DOHH2 (cell line): ENCODE measurements at regions not wholly inside any gene's neighbourhood (a gene's known extent, or its start where the extent isn't known, plus 50 kb on each side); places are given as distances from the start of the nearest gene placed in this dataset.

ENCODE experiments used
- H3F3A ChIP-seq: fragments of 200-600 bp; sonication (generic), shearing (Covaris generic); 2 replicates; pipeline ENCODE4 v1.6.0; 2016; ENCODE audit warnings: antibody characterized with exemption, mild to moderate bottlenecking; ENCODE audit not compliant: control insufficient read depth, insufficient read depth
- H3K27ac ChIP-seq: fragments of 200-600 bp; sonication (generic); 2 replicates; pipeline ENCODE4 v1.5.1; 2014; ENCODE audit warnings: low read depth, mild to moderate bottlenecking, low read length, moderate library complexity
- H3K27me3 ChIP-seq: fragments of 200-600 bp; sonication (generic); 2 replicates; pipeline ENCODE4 v1.6.1; 2014; ENCODE audit warnings: mild to moderate bottlenecking, low read length, mixed read lengths; ENCODE audit not compliant: control insufficient read depth
- H3K36me3 ChIP-seq: fragments of 200-600 bp; sonication (generic); 2 replicates; pipeline ENCODE4 v1.6.1; 2014; ENCODE audit warnings: mild to moderate bottlenecking, low read length, moderate library complexity, mixed read lengths; ENCODE audit not compliant: control insufficient read depth
- H3K4me1 ChIP-seq: fragments of 200-600 bp; sonication (generic); 2 replicates; pipeline ENCODE4 v1.6.1; 2014; ENCODE audit warnings: mild to moderate bottlenecking, low read length, mixed read lengths; ENCODE audit not compliant: control insufficient read depth
- H3K4me2 ChIP-seq: fragments of 200-600 bp; sonication (generic); 2 replicates; pipeline ENCODE4 v1.6.0; 2014; ENCODE audit warnings: mild to moderate bottlenecking, low read length, moderate library complexity
- H3K4me3 ChIP-seq: fragments of 200-600 bp; sonication (generic); 2 replicates; pipeline ENCODE4 v1.5.1; 2014; ENCODE audit warnings: mild to moderate bottlenecking, low read length, mixed read lengths
- H3K79me2 ChIP-seq: fragments of 200-600 bp; sonication (generic); 2 replicates; pipeline ENCODE4 v1.6.1; 2014; ENCODE audit warnings: mild to moderate bottlenecking, low read length, mixed read lengths; ENCODE audit not compliant: control insufficient read depth
- H3K9me2 ChIP-seq: fragments of 200-600 bp; sonication (generic); replicated peaks from 2 replicates; pipeline ENCODE4 v1.6.1; 2014; ENCODE audit warnings: mild to moderate bottlenecking, low read length, mixed read lengths; ENCODE audit not compliant: control insufficient read depth
- H3K9me3 ChIP-seq: fragments of 200-600 bp; sonication (generic); 2 replicates; pipeline ENCODE4 v1.6.1; 2014; ENCODE audit warnings: antibody characterized with exemption, low read length, mixed read lengths; ENCODE audit not compliant: control insufficient read depth, insufficient read depth
- H4K20me1 ChIP-seq: fragments of 200-600 bp; sonication (generic); 2 replicates; pipeline ENCODE4 v1.6.0; 2014; ENCODE audit warnings: low read depth, mild to moderate bottlenecking, antibody characterized with exemption, low read length, moderate library complexity; ENCODE audit not compliant: control insufficient read depth, insufficient read depth
- EZH2phosphoT487 ChIP-seq: fragments of 200-600 bp; sonication (generic); IDR thresholded peaks from 2 replicates; pipeline ENCODE4 v1.6.1; 2017; ENCODE audit warnings: borderline replicate concordance, mild to moderate bottlenecking, antibody characterized with exemption, low read length, moderate library complexity, mixed read lengths
- TF ChIP-seq, protein P1 (sequence below): fragments of 200-600 bp; sonication (generic); IDR thresholded peaks from one replicate; pipeline ENCODE4 v1.5.1; 2014; ENCODE audit warnings: antibody characterized with exemption, mild to moderate bottlenecking, low read depth, low read length; ENCODE audit not compliant: poor library complexity, severe bottlenecking

DNA sequence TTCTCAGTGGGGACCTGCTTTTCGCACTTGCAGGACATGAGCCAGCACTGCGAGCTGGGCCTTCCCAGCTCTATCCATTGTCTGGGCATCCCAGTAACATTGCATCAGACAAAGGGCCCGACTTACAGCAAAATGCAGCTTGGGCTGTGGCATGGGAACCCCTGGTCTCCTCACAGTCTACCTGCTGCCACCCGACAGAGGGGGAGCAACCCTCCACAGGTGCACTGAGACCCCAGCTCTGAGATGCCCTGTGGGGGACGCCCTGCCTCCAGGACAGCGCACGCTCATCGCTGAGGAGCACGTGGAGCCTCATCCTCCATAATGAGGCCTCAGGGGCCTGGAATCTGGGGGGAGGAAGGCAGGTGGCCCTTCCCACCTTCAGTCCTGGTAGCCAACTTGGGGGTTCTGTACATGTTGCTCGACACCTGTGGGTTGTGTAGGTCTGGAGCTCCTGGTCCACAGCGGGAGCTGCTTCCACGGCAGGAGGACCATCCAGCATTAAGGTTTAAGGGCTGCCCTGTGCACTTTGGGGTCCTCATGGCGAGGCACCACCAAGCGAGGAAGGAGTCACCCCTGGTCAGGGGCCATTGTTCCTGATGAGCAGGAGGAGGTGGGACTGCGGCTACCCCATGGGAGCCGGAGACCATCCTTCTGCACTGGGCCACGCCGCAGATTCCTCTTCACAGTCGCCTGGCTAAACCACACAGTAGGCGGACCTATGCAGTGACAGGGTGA lies 376.5 kb upstream of the IRX1 start:
- Histone ChIP-seq H3K79me2 (no peaks in the 10 kb centered on the region), H3K4me3 (no peak overlapping the region), H3K4me1 (no peaks in the 10 kb centered on the region), H3K9me3 (peaks cover 26% of the 10 kb centered on the region), H3K4me2 (no peak overlapping the region), H3F3A (no peaks in the 10 kb centered on the region), H3K36me3 (no peaks in the 10 kb centered on the region), H4K20me1 (no peaks in the 10 kb centered on the region), H3K27ac (no peak overlapping the region), H3K27me3 (no peaks in the 10 kb centered on the region), H3K9me2 (no peaks in the 10 kb centered on the region)
- TF ChIP-seq, protein P1, sequence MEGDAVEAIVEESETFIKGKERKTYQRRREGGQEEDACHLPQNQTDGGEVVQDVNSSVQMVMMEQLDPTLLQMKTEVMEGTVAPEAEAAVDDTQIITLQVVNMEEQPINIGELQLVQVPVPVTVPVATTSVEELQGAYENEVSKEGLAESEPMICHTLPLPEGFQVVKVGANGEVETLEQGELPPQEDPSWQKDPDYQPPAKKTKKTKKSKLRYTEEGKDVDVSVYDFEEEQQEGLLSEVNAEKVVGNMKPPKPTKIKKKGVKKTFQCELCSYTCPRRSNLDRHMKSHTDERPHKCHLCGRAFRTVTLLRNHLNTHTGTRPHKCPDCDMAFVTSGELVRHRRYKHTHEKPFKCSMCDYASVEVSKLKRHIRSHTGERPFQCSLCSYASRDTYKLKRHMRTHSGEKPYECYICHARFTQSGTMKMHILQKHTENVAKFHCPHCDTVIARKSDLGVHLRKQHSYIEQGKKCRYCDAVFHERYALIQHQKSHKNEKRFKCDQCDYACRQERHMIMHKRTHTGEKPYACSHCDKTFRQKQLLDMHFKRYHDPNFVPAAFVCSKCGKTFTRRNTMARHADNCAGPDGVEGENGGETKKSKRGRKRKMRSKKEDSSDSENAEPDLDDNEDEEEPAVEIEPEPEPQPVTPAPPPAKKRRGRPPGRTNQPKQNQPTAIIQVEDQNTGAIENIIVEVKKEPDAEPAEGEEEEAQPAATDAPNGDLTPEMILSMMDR, result no peak
- TF ChIP-seq EZH2phosphoT487, result no peak

DNA sequence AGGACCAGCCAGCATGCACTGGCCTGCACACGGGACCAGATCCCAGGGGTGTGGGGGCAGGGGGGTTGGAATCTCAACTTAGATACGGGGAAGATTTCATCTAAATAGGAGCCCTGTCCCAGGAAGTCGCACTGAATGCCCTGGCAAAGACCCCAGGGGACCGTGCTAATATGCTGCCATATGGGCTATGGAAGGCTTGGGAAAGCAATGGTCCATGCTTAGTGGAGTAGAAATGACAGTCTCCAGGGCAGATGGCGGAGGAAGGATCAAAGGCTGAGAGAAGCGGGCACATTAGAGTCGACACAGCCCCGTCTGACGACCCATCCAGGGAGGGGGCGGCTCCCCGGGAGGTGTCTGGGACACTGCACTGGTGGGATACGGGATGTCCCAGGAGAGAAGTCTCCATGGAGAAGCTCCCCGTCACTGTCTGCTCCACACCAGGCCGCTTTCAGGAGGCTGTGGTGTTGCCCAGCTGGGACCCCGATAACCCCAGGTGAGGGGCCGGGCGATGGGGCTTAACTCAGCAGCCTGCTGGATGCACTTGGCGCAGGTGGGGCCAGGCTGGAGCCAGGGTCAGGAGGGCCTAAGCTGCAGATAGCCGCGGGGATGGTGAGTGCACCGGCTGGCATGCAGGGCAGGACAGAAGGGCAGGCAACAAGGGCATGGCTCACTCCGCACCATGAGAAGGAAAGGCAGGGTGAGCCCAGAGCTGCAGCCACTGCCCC lies 377.7 kb upstream of the IRX1 start:
- no peaks in the 10 kb centered on the region for H3K9me2 ChIP-seq
- H3F3A ChIP-seq, result no peaks in the 10 kb centered on the region
- no peaks in the 10 kb centered on the region for H3K4me1 ChIP-seq
- no peaks in the 10 kb centered on the region for H3K79me2 ChIP-seq
- no peaks in the 10 kb centered on the region for H3K27me3 ChIP-seq
- no peaks in the 10 kb centered on the region for H4K20me1 ChIP-seq
- H3K9me3 ChIP-seq, result peaks cover 26% of the 10 kb centered on the region
- H3K4me3 ChIP-seq, result no peak overlapping the region
- no peak overlapping the region for H3K4me2 ChIP-seq
- no peak overlapping the region for H3K27ac ChIP-seq
- TF ChIP-seq, protein P1, result no peak
- no peak for TF ChIP-seq EZH2phosphoT487
- H3K36me3 ChIP-seq, result no peaks in the 10 kb centered on the region

DNA sequence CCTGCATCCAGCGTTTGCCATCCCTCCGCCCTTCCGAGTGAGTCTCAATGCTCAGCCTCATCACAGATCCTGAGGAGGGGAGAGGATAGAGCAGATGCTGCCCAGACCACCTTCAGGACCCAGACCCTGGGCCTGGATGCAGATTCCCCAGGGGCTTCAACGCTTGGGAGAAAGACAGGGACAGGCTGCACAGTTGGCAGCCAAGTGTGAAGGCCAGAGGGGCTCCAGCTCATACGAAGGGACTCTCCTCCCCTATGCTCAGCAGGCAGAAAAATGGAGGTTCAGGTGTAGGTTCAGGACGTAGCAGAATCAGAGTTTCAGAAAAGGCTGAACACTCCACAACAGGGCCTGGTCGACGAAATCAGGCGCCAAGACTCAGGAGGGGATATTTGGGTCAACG lies 378.5 kb upstream of the IRX1 start:
- Histone ChIP-seq H3K4me2 (no peak overlapping the region), H3K9me2 (no peaks in the 10 kb centered on the region), H3K9me3 (peaks cover 28% of the 10 kb centered on the region), H3K36me3 (no peaks in the 10 kb centered on the region), H3K27me3 (no peaks in the 10 kb centered on the region), H3K4me3 (no peak overlapping the region), H3F3A (no peaks in the 10 kb centered on the region), H3K27ac (no peak overlapping the region), H3K79me2 (no peaks in the 10 kb centered on the region), H4K20me1 (no peaks in the 10 kb centered on the region), H3K4me1 (no peaks in the 10 kb centered on the region)
- TF ChIP-seq, protein P1, result no peak
- no peak for TF ChIP-seq EZH2phosphoT487
